HCT116 (cell line): ENCODE measurements at regions not wholly inside any gene's neighbourhood (a gene's known extent, or its start where the extent isn't known, plus 50 kb on each side); places are given as distances from the start of the nearest gene placed in this dataset.

Source experiments
- ATAC-seq: fragments of 200-7000 bp; cut with Tn5 transposase; 2 replicates; pipeline ENCODE4 v1.9.1; 2020; ENCODE audit warnings: mild to moderate bottlenecking, moderate library complexity
- BruUV-seq: library from RNA; stranded (reverse); fragments of 400-500 nt; replicated peaks from 2 replicates; lab custom pipeline; 2021; lab: Mats Ljungman, UMichigan
- CTCF ChIA-PET: fragments of 300-600 bp; sonication (Branson Sonifier 250); formaldehyde crosslinking; loops from one replicate; lab custom pipeline; 2021; ENCODE audit warnings: antibody characterized with exemption; lab: Charles Lee
- POLR2A ChIA-PET: fragments of 300-600, 350-600 bp; sonication (Branson Sonifier 250); formaldehyde crosslinking; loops from one replicate; lab custom pipeline; 2021; ENCODE audit warnings: antibody characterized with exemption; lab: Charles Lee
- RAD21 ChIA-PET, 2 experiments: fragments of 300-600 bp; sonication (Branson Sonifier 250); formaldehyde crosslinking; loops; one replicate each; lab custom pipeline; 2023; ENCODE audit warnings: low total read pairs in 2 of 2; ENCODE audit not compliant: uncharacterized antibody in 2 of 2, unreplicated experiment in 2 of 2, low non-redundant PET in 1 of 2; lab: Charles Lee
- DNase-seq: peaks from one replicate; pipeline ENCODE4 v3.0.0-alpha.2; 2010; ENCODE audit warnings: low read depth, low spot score
- H2AFZ ChIP-seq: fragments of 200-600 bp; shearing (Covaris generic), sonication (generic); 2 replicates; pipeline ENCODE4 v1.6.1; 2017; ENCODE audit warnings: low read depth, mixed run types, mixed read lengths, antibody characterized with exemption, low read length; ENCODE audit not compliant: poor library complexity, severe bottlenecking
- H3K27ac ChIP-seq: 2 replicates; pipeline ENCODE4 v1.5.1; 2012; ENCODE audit warnings: low read depth, low read length
- H3K27me3 ChIP-seq: fragments of 200-600 bp; sonication (generic); 2 replicates; pipeline ENCODE4 v1.6.1; 2016; ENCODE audit warnings: mixed run types, low read length, mixed read lengths; ENCODE audit not compliant: insufficient read depth
- H3K36me3 ChIP-seq, 2 experiments: fragments of 200-500 bp in 1 of 2; fragments of 200-600 bp in 1 of 2; sonication (Bioruptor generic) in 1 of 2; sonication (generic) in 1 of 2; 2 replicates each; pipeline versions ENCODE4 v1.5.1 to v1.6.1; 2014 to 2016; ENCODE audit warnings: low read length in 2 of 2, inconsistent platforms in 1 of 2, mixed read lengths in 1 of 2, mixed run types in 1 of 2; ENCODE audit not compliant: insufficient read depth in 2 of 2, control insufficient read depth in 1 of 2
- H3K4me1 ChIP-seq, 2 experiments: fragments of 200-600 bp in 1 of 2; sonication (generic) in 1 of 2; 2 replicates each; pipeline versions ENCODE4 v1.5.1 to v1.6.1; 2012 to 2017; ENCODE audit warnings: low read length in 2 of 2, inconsistent platforms in 1 of 2, mild to moderate bottlenecking in 1 of 2, mixed read lengths in 1 of 2, mixed run types in 1 of 2, moderate library complexity in 1 of 2; ENCODE audit not compliant: insufficient read depth in 2 of 2, control insufficient read depth in 1 of 2
- H3K4me2 ChIP-seq: fragments of 200-600 bp; sonication (generic); 2 replicates; pipeline ENCODE4 v1.6.1; 2017; ENCODE audit warnings: mixed run types, low read length, mixed read lengths
- H3K4me3 ChIP-seq, 2 experiments: fragments of 200-600 bp in 1 of 2; sonication (generic) in 1 of 2; replicated peaks in 1 of 2; 2 replicates each; pipeline ENCODE4 v1.5.1; 2011 to 2016; ENCODE audit warnings: low read length in 2 of 2, control low read depth in 1 of 2, low read depth in 1 of 2, mild to moderate bottlenecking in 1 of 2, mixed read lengths in 1 of 2, mixed run types in 1 of 2
- H3K79me2 ChIP-seq: fragments of 200-600 bp; sonication (generic); 2 replicates; pipeline ENCODE4 v1.6.1; 2017; ENCODE audit warnings: mild to moderate bottlenecking, mixed run types, low read length, moderate library complexity, mixed read lengths; ENCODE audit not compliant: insufficient read depth
- H3K9ac ChIP-seq: fragments of 200-600 bp; sonication (generic); 2 replicates; pipeline ENCODE4 v1.6.1; 2016; ENCODE audit warnings: low read length, mixed read lengths
- H3K9me2 ChIP-seq: fragments of 200-600 bp; sonication (generic), shearing (Covaris generic); 2 replicates; pipeline ENCODE4 v1.6.1; 2017; ENCODE audit warnings: mixed run types, mild to moderate bottlenecking, moderate library complexity; ENCODE audit not compliant: insufficient read depth
- H3K9me3 ChIP-seq, 2 experiments: fragments of 200-500 bp in 1 of 2; fragments of 200-600 bp in 1 of 2; sonication (Bioruptor generic) in 1 of 2; sonication (generic) in 1 of 2; 2 replicates each; pipeline ENCODE4 v1.6.1; 2014 to 2017; ENCODE audit warnings: low read length in 2 of 2, mixed read lengths in 2 of 2, inconsistent platforms in 1 of 2, low read depth in 1 of 2, mild to moderate bottlenecking in 1 of 2, mixed run types in 1 of 2, moderate library complexity in 1 of 2; ENCODE audit not compliant: control insufficient read depth in 1 of 2, insufficient read depth in 1 of 2
- H4K20me1 ChIP-seq: fragments of 200-600 bp; sonication (generic), shearing (Covaris generic); 2 replicates; pipeline ENCODE4 v1.6.1; 2017; ENCODE audit warnings: mixed run types, mild to moderate bottlenecking, moderate library complexity; ENCODE audit not compliant: insufficient read depth
- ATF3 ChIP-seq: IDR thresholded peaks from 2 replicates; pipeline ENCODE4 v1.6.1; 2012
- CBX3 ChIP-seq: IDR thresholded peaks from 2 replicates; pipeline ENCODE4 v1.6.1; 2012; ENCODE audit warnings: low read depth
- CEBPB ChIP-seq: IDR thresholded peaks from 2 replicates; pipeline ENCODE4 v1.6.1; 2012; ENCODE audit warnings: low read depth
- CTCF ChIP-seq, 3 experiments: fragments of 200-600 bp in 1 of 3; sonication (generic) in 1 of 3; IDR thresholded peaks in 2 of 3; conservative IDR thresholded peaks in 1 of 3; 2 replicates each; pipeline ENCODE4 v1.5.1; 2012 to 2017; ENCODE audit warnings: low read depth in 2 of 3, low read length in 2 of 3, antibody characterized with exemption in 1 of 3, borderline replicate concordance in 1 of 3, control low read depth in 1 of 3, mild to moderate bottlenecking in 1 of 3, mixed read lengths in 1 of 3, mixed run types in 1 of 3, moderate library complexity in 1 of 3; ENCODE audit not compliant: insufficient read depth in 1 of 3
- EGR1 ChIP-seq: IDR thresholded peaks from 2 replicates; pipeline ENCODE4 v1.6.1; 2012; ENCODE audit warnings: low read depth
- ELF1 ChIP-seq: IDR thresholded peaks from 2 replicates; pipeline ENCODE4 v1.6.1; 2012; ENCODE audit warnings: low read depth, borderline replicate concordance
- EZH2 ChIP-seq: fragments of 200-600 bp; sonication (generic); IDR thresholded peaks from 2 replicates; pipeline ENCODE4 v1.6.1; 2017; ENCODE audit warnings: antibody characterized with exemption, mixed run types
- FOSL1 ChIP-seq: IDR thresholded peaks from 2 replicates; pipeline ENCODE4 v1.6.1; 2012; ENCODE audit warnings: low read depth
- JUND ChIP-seq: IDR thresholded peaks from 2 replicates; pipeline ENCODE4 v1.6.1; 2012
- MAX ChIP-seq: IDR thresholded peaks from 2 replicates; pipeline ENCODE4 v1.6.1; 2012
- POLR2A ChIP-seq: IDR thresholded peaks from 2 replicates; pipeline ENCODE4 v1.7.0; 2011; ENCODE audit warnings: borderline replicate concordance; ENCODE audit not compliant: insufficient read depth, insufficient read length; ENCODE audit errors: extremely low read depth
- POLR2AphosphoS5 ChIP-seq: IDR thresholded peaks from 2 replicates; pipeline ENCODE4 v1.6.1; 2011; ENCODE audit warnings: mild to moderate bottlenecking, low read depth, low read length, moderate library complexity
- SRF ChIP-seq: IDR thresholded peaks from 2 replicates; pipeline ENCODE4 v1.6.1; 2012; ENCODE audit warnings: low read depth
- TCF7L2 ChIP-seq: IDR thresholded peaks from 2 replicates; pipeline ENCODE4 v1.7.0; 2011; ENCODE audit warnings: borderline replicate concordance, inconsistent platforms; ENCODE audit not compliant: insufficient read depth, insufficient read length; ENCODE audit errors: extremely low read depth
- YY1 ChIP-seq: IDR thresholded peaks from 2 replicates; pipeline ENCODE4 v1.6.1; 2011; ENCODE audit warnings: low read length, low read depth, moderate library complexity, mild to moderate bottlenecking; ENCODE audit not compliant: insufficient replicate concordance; ENCODE audit errors: extremely low read depth
- ZBTB33 ChIP-seq: IDR thresholded peaks from 2 replicates; pipeline ENCODE4 v1.6.1; 2011; ENCODE audit warnings: mild to moderate bottlenecking, low read length, moderate library complexity; ENCODE audit not compliant: insufficient replicate concordance; ENCODE audit errors: extremely low read depth
- ZFX ChIP-seq: fragments of 450-650 bp; IDR thresholded peaks from 2 replicates; pipeline ENCODE4 v1.6.1; 2017
- ZNF274 ChIP-seq: fragments of 200-500 bp; sonication (Bioruptor generic); IDR thresholded peaks from 2 replicates; pipeline ENCODE4 v1.6.1; 2014; ENCODE audit warnings: mild to moderate bottlenecking, low read depth, low read length, inconsistent platforms
- intact Hi-C: fragments of 100-400 bp; cut with micrococcal nuclease; formaldehyde crosslinking; loops from 2 replicates; pipeline ENCODE4 v1.10.0; 2022

- H3K27ac ChIP-seq = no peak overlapping the region
- CTCF ChIA-PET = no interaction called here
- DNase-seq = no peak
These were observed 102.4 kb upstream of the THUMPD2 start for GRCh38 chr2:39881494-39881893.

More at GRCh38 chr2:39881494-39881893, 102.4 kb upstream of the THUMPD2 start:
- Histone ChIP-seq H3K9me3 (no peaks in the 10 kb centered on the region), H2AFZ (no peak overlapping the region), H3K27me3 (no peaks in the 10 kb centered on the region; the same call in 1 of the 2 replicates), H3K4me1 (no peaks in the 10 kb centered on the region), H3K79me2 (no peaks in the 10 kb centered on the region), H3K9ac (no peak overlapping the region), H4K20me1 (no peaks in the 10 kb centered on the region), H3K4me3 (no peak overlapping the region), H3K9me2 (no peaks in the 10 kb centered on the region; the same call in 1 of the 2 replicates), H3K36me3 (no peaks in the 10 kb centered on the region), H3K4me2 (no peak overlapping the region)
- ATAC-seq = no peak
- no TSS peak for BruUV-seq
- RAD21 ChIA-PET = no interaction called here
- intact Hi-C loops = no loop called here
- POLR2A ChIA-PET = no interaction called here
- no peak for TF ChIP-seq EGR1
- no peak for TF ChIP-seq ELF1
- TF ChIP-seq CEBPB = no peak
- TF ChIP-seq POLR2AphosphoS5 = no peak
- no peak for TF ChIP-seq ZBTB33
- no peak for TF ChIP-seq ZFX
- TF ChIP-seq SRF = no peak
- no peak for TF ChIP-seq YY1
- TF ChIP-seq TCF7L2 = no peak
- no peak for TF ChIP-seq CBX3
- no peak for TF ChIP-seq EZH2
- TF ChIP-seq FOSL1 = no peak
- TF ChIP-seq JUND = no peak
- TF ChIP-seq CTCF (IDR thresholded peaks at IDR 0.05 in 2 of 3, conservative IDR thresholded peaks at IDR 0.05 in 1 of 3; ENCODE audit: borderline replicate concordance in 1 of 3, insufficient read depth in 1 of 3, low read depth in 2 of 3, low read length in 2 of 3) = no peak
- TF ChIP-seq POLR2A = no peak
- TF ChIP-seq ZNF274 = no peak
- TF ChIP-seq ATF3 = no peak
- no peak for TF ChIP-seq MAX
- TF ChIP-seq, all 23 proteins: peak for 0
